Ovary (tissue), 3 donors: ENCODE measurements at regions not wholly inside any gene's neighbourhood (a gene's known extent, or its start where the extent isn't known, plus 50 kb on each side); places are given as distances from the start of the nearest gene placed in this dataset.

Source experiments
- CTCF ChIP-seq, 3 donors: fragments of 450-650 bp in 2 of 3; fragments of 200-600 bp in 1 of 3; IDR thresholded peaks; one replicate each; pipeline versions ENCODE4 v1.5.1 to v1.8.0; 2016 to 2022; ENCODE audit warnings: antibody characterized with exemption in 3 of 3, mild to moderate bottlenecking in 1 of 3
- POLR2A ChIP-seq: fragments of 450-650 bp; IDR thresholded peaks from one replicate; pipeline ENCODE4 v1.6.1; 2017; ENCODE audit warnings: antibody characterized with exemption, mild to moderate bottlenecking, moderate library complexity
- donor health status: DM: no; HTN: no; CAD: no.

GRCh38 chr5:163692091-163692490 lies 186.7 kb downstream of the MAT2B start:
- TF ChIP-seq POLR2A, result no peak
- no peak for TF ChIP-seq CTCF (IDR thresholded peaks at IDR 0.05)
